Activated CD8-positive, alpha-beta T cell treated with anti-CD3 and anti-CD28 coated beads for 36 hours (primary cell): ENCODE measurements at regions not wholly inside any gene's neighbourhood (a gene's known extent, or its start where the extent isn't known, plus 50 kb on each side); places are given as distances from the start of the nearest gene placed in this dataset.

Experiments
- ATAC-seq: fragments of 200-7000 bp; cut with Tn5 transposase; one replicate; pipeline ENCODE4 v1.10.0; 2021; ENCODE audit warnings: mild to moderate bottlenecking, moderate library complexity
- CTCF ChIA-PET: fragments of 350-600 bp; sonication (Branson Sonifier 250); formaldehyde crosslinking; loops from one replicate; lab custom pipeline; 2021; ENCODE audit warnings: antibody characterized with exemption; lab: Charles Lee
- POLR2A ChIA-PET: fragments of 350-600 bp; sonication (Branson Sonifier 250); formaldehyde crosslinking; loops from one replicate; lab custom pipeline; 2021; ENCODE audit warnings: antibody characterized with exemption; lab: Charles Lee
- DNase-seq: peaks from one replicate; pipeline ENCODE4 v3.0.0-alpha.2; 2020
- H3K27ac Mint-ChIP-seq: one replicate; pipeline ENCODE4 v1.8.0; 2021; ENCODE audit warnings: mild to moderate bottlenecking, mixed read lengths
- H3K27me3 Mint-ChIP-seq: one replicate; pipeline ENCODE4 v1.8.0; 2021; ENCODE audit warnings: mixed read lengths
- H3K36me3 Mint-ChIP-seq: one replicate; pipeline ENCODE4 v1.8.0; 2021; ENCODE audit warnings: low read depth, mixed read lengths
- H3K4me1 Mint-ChIP-seq: one replicate; pipeline ENCODE4 v1.8.0; 2021; ENCODE audit warnings: low read depth, mixed read lengths
- H3K4me3 Mint-ChIP-seq: one replicate; pipeline ENCODE4 v1.8.0; 2021; ENCODE audit warnings: mild to moderate bottlenecking, moderate library complexity, mixed read lengths
- H3K9me3 Mint-ChIP-seq: one replicate; pipeline ENCODE4 v1.8.0; 2021; ENCODE audit warnings: mixed read lengths
- intact Hi-C: fragments of 100-400 bp; cut with micrococcal nuclease; formaldehyde crosslinking; loops from one replicate; pipeline ENCODE4 v1.10.0; 2022
- TF ChIP-seq, protein P1 (sequence below): fragments of 200-600 bp; IDR thresholded peaks from one replicate; pipeline ENCODE4 v1.8.0; 2022; ENCODE audit warnings: antibody characterized with exemption, mild to moderate bottlenecking

DNA sequence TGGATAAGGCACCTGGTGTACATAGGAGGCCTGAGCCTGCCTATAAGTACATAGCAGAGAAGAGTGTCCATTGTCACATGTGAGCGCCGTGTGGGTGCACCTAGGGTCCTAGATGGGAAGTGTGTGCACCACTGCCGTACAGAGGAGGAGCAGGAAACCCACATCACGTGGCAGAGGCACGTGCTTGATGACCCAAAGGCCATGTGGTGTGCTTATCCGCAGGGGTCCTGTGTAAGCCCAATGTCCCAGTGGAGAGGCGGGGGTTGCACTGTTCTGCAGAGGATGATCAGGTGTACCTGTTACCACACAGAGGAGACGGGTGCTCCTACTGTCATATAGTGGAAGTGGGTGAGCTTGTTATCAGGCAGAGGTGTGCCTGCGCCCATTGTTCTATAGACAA lies 354.1 kb upstream of the IRX2 start:
- no peak overlapping the region for H3K27ac Mint-ChIP-seq
- DNase-seq (no peak), ATAC-seq (no peak)
- no peak overlapping the region for H3K4me3 Mint-ChIP-seq
- peaks cover 40% of the 10 kb centered on the region for H3K27me3 Mint-ChIP-seq
- POLR2A ChIA-PET = no interaction called here
- no peaks in the 10 kb centered on the region for H3K4me1 Mint-ChIP-seq
- CTCF ChIA-PET = no interaction called here
- no peaks in the 10 kb centered on the region for H3K36me3 Mint-ChIP-seq
- TF ChIP-seq, protein P1, sequence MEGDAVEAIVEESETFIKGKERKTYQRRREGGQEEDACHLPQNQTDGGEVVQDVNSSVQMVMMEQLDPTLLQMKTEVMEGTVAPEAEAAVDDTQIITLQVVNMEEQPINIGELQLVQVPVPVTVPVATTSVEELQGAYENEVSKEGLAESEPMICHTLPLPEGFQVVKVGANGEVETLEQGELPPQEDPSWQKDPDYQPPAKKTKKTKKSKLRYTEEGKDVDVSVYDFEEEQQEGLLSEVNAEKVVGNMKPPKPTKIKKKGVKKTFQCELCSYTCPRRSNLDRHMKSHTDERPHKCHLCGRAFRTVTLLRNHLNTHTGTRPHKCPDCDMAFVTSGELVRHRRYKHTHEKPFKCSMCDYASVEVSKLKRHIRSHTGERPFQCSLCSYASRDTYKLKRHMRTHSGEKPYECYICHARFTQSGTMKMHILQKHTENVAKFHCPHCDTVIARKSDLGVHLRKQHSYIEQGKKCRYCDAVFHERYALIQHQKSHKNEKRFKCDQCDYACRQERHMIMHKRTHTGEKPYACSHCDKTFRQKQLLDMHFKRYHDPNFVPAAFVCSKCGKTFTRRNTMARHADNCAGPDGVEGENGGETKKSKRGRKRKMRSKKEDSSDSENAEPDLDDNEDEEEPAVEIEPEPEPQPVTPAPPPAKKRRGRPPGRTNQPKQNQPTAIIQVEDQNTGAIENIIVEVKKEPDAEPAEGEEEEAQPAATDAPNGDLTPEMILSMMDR = no peak
- H3K9me3 Mint-ChIP-seq = no peaks in the 10 kb centered on the region
- intact Hi-C loops = no loop called here

DNA sequence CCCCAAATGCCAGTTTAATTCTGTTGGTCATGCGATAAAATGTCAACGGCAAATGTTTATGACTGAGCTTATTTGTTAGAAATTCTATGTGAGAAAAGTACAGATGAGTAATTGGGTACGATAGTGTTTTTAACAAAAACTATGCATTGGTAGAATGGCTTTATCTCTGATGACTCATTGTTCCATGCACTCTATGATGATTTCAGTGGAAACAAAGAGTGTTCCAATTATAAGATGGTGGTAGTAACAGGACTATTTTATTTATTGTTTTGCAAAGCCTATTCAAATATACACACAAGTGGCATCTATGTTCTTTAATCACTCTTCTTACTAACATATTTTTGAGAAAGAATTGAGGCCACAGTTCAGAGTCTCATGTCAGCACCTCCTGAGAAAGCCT lies 353.7 kb upstream of the IRX2 start:
- intact Hi-C loops = no loop called here
- TF ChIP-seq, protein P1 = no peak
- H3K36me3 Mint-ChIP-seq = no peaks in the 10 kb centered on the region
- ChIA-PET POLR2A (no interaction called here), CTCF (no interaction called here)
- H3K27ac Mint-ChIP-seq = no peak overlapping the region
- H3K27me3 Mint-ChIP-seq = peaks cover 40% of the 10 kb centered on the region
- ATAC-seq (no peak), DNase-seq (no peak)
- no peaks in the 10 kb centered on the region for H3K4me1 Mint-ChIP-seq
- no peaks in the 10 kb centered on the region for H3K9me3 Mint-ChIP-seq
- no peak overlapping the region for H3K4me3 Mint-ChIP-seq

DNA sequence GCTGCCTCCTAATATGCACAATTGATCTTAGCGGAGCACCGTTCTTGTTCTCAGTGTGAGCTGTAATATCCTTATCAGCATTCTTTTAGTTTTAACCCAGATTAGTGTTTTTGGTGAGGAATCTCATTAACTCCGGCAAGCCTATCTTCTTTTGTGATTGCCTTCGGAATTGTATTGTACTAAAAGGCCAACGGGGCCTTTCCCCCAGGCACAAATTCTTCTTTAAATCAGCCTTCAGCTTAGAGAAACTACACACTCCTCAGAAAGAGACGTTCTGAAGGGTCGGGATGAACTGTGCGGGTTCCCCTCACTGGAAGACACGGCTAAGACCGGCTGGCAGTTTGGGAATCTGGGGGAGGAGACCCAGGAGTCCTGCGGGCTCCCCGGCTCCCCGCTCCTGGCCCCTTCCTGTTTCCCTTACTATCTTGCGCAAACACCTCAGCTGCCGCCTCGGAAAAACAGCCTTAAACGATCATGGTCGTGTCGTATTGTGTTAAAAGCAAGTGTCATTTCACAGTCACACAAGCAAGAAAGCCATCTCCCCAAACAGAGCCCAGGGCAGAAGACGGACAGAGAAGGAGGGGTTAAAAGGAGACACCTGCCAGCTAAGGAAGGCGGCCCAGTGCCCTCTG lies 353.1 kb upstream of the IRX2 start:
- H3K4me3 Mint-ChIP-seq = no peak overlapping the region
- intact Hi-C loops = no loop called here
- no peak overlapping the region for H3K27ac Mint-ChIP-seq
- ATAC-seq = no peak
- TF ChIP-seq, protein P1 = no peak
- H3K27me3 Mint-ChIP-seq = peaks cover 40% of the 10 kb centered on the region
- no peak for DNase-seq
- no peaks in the 10 kb centered on the region for H3K36me3 Mint-ChIP-seq
- no peaks in the 10 kb centered on the region for H3K9me3 Mint-ChIP-seq
- CTCF ChIA-PET = no interaction called here
- POLR2A ChIA-PET = no interaction called here
- no peaks in the 10 kb centered on the region for H3K4me1 Mint-ChIP-seq

DNA sequence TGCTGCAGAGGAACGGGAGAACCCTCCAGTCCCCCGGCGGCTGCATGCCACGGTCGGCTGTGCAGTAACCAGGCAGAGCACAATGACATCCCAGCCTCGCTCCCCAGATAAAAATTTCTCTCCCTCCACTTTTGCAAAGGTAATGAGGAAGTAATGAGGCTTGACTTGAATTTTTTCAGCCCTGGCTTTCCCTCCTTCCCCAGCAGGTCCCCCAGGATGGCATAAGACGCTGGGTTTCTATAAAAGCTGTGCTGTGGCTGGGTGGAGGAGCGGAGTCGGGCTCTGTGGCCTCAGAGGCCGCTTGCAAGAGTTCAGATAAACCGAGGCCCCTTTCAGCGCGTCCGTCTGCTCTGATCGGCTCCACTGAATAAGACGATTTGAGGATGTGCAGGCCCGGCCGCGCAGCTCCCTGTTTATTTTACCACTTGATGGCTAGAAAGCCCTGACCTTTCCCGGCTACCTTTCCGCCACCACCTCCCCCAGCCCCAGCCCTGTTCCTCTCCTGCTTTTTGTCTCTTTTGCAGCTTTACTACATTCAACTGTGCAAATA lies 351.9 kb upstream of the IRX2 start:
- Mint-ChIP-seq H3K27ac (no peak overlapping the region), H3K4me1 (no peaks in the 10 kb centered on the region), H3K4me3 (no peak overlapping the region), H3K27me3 (peaks cover 40% of the 10 kb centered on the region), H3K36me3 (no peaks in the 10 kb centered on the region), H3K9me3 (no peaks in the 10 kb centered on the region)
- TF ChIP-seq, protein P1 = no peak
- DNase-seq (no peak), ATAC-seq (no peak)
- POLR2A ChIA-PET = no interaction called here
- intact Hi-C loops = no loop called here
- CTCF ChIA-PET = no interaction called here

DNA sequence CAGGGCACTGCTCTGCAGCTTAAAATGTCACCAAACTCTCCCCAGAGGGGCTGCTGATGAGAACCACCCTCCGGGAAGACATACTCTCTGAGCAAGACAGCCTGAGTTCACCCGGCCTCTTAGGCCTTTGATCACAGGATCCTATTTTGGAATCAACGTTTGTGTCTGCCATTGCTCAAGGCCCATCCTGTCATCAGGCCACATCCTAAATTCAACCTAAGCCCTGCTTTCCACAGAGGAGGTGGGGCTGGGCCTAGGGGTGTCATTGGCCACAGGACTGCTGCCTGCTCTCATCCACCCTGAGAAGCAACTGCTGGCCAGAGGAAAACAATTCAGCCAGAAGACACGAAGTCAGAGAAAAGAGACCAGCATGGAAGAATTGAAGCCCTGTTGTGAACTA lies 351.1 kb upstream of the IRX2 start:
- H3K27me3 Mint-ChIP-seq = peaks cover 40% of the 10 kb centered on the region
- H3K4me1 Mint-ChIP-seq = no peaks in the 10 kb centered on the region
- ATAC-seq (no peak), DNase-seq (no peak)
- ChIA-PET POLR2A (no interaction called here), CTCF (no interaction called here)
- H3K27ac Mint-ChIP-seq = no peak overlapping the region
- intact Hi-C loops = no loop called here
- H3K36me3 Mint-ChIP-seq = no peaks in the 10 kb centered on the region
- no peaks in the 10 kb centered on the region for H3K9me3 Mint-ChIP-seq
- TF ChIP-seq, protein P1 = no peak
- no peak overlapping the region for H3K4me3 Mint-ChIP-seq
